Subcutaneous abdominal adipose tissue (tissue), 5 donors: ENCODE measurements at regions not wholly inside any gene's neighbourhood (a gene's known extent, or its start where the extent isn't known, plus 50 kb on each side); places are given as distances from the start of the nearest gene placed in this dataset.

Experiments used
- H3K27ac ChIP-seq: one replicate; pipeline ENCODE4 v1.7.0; 2013; ENCODE audit warnings: low read depth, mild to moderate bottlenecking, inconsistent platforms, low read length, moderate library complexity
- H3K27me3 ChIP-seq, 5 donors: one replicate each; pipeline ENCODE4 v1.7.0; 2013; ENCODE audit warnings: low read length in 5 of 5, inconsistent platforms in 1 of 5; ENCODE audit not compliant: control insufficient read depth in 5 of 5, insufficient read depth in 4 of 5
- H3K36me3 ChIP-seq, 5 donors: one replicate each; pipeline ENCODE4 v1.7.0; 2013; ENCODE audit warnings: low read length in 5 of 5; ENCODE audit not compliant: control insufficient read depth in 5 of 5, insufficient read depth in 5 of 5
- H3K4me1 ChIP-seq, 5 donors: one replicate each; pipeline ENCODE4 v1.7.0; 2013; ENCODE audit warnings: low read length in 5 of 5, mild to moderate bottlenecking in 3 of 5, moderate library complexity in 1 of 5; ENCODE audit not compliant: control insufficient read depth in 5 of 5, insufficient read depth in 5 of 5
- H3K4me3 ChIP-seq, 5 donors: one replicate each; pipeline ENCODE4 v1.7.0; 2013; ENCODE audit warnings: low read length in 5 of 5, low read depth in 1 of 5
- H3K9ac ChIP-seq, 5 donors: one replicate each; pipeline ENCODE4 v1.7.0; 2013; ENCODE audit warnings: low read length in 5 of 5, mild to moderate bottlenecking in 4 of 5, moderate library complexity in 3 of 5
- H3K9me3 ChIP-seq, 5 donors: one replicate each; pipeline ENCODE4 v1.7.0; 2013; ENCODE audit warnings: low read length in 5 of 5; ENCODE audit not compliant: control insufficient read depth in 5 of 5
- donor health status: healthy.
- donor health status: healthy.
- donor health status: healthy.
- donor health status: healthy.
- donor health status: healthy.

- no peaks in the 10 kb centered on the region for H3K27me3 ChIP-seq
- H3K4me3 ChIP-seq, result no peak overlapping the region
- peaks cover 0 to 18% (median 5%) of the 10 kb centered on the region in 5 donors for H3K4me1 ChIP-seq
- no peaks in the 10 kb centered on the region for H3K9me3 ChIP-seq
- no peak overlapping the region for H3K27ac ChIP-seq
- no peaks in the 10 kb centered on the region for H3K36me3 ChIP-seq
- no peak overlapping the region for H3K9ac ChIP-seq
Measured at GRCh38 chr15:60217161-60217560, 180.6 kb downstream of the ANXA2 start.

GRCh38 chr15:60218256-60218655 is 179.5 kb downstream of the ANXA2 start:
- Histone ChIP-seq H3K4me3 (no peak overlapping the region), H3K36me3 (no peaks in the 10 kb centered on the region), H3K9me3 (no peaks in the 10 kb centered on the region), H3K9ac (no peak overlapping the region), H3K27me3 (no peaks in the 10 kb centered on the region), H3K27ac (no peak overlapping the region), H3K4me1 (peaks cover 0 to 9% (median 2%) of the 10 kb centered on the region in 5 donors)

- peaks cover 0 to 9% (median 2%) of the 10 kb centered on the region in 5 donors for H3K4me1 ChIP-seq
- no peak overlapping the region for H3K27ac ChIP-seq
- no peaks in the 10 kb centered on the region for H3K27me3 ChIP-seq
- H3K9ac ChIP-seq, result no peak overlapping the region
- no peak overlapping the region for H3K4me3 ChIP-seq
- H3K9me3 ChIP-seq, result no peaks in the 10 kb centered on the region
- H3K36me3 ChIP-seq, result no peaks in the 10 kb centered on the region
Measured at GRCh38 chr15:60219866-60220265, 177.9 kb downstream of the ANXA2 start.

- H3K9me3 ChIP-seq, result no peaks in the 10 kb centered on the region
- H3K36me3 ChIP-seq, result no peaks in the 10 kb centered on the region
- no peak overlapping the region for H3K27ac ChIP-seq
- no peak overlapping the region for H3K4me3 ChIP-seq
- no peak overlapping the region for H3K9ac ChIP-seq
- H3K4me1 ChIP-seq, result peaks cover 0 to 9% (median 2%) of the 10 kb centered on the region in 5 donors
- H3K27me3 ChIP-seq, result no peaks in the 10 kb centered on the region
Measured at GRCh38 chr15:60221356-60221755, 176.4 kb downstream of the ANXA2 start.

GRCh38 chr15:60222404-60222803 is 175.4 kb downstream of the ANXA2 start:
- H3K36me3 ChIP-seq, result no peaks in the 10 kb centered on the region
- no peak overlapping the region for H3K4me3 ChIP-seq
- no peaks in the 10 kb centered on the region for H3K27me3 ChIP-seq
- peaks cover 0 to 9% (median 2%) of the 10 kb centered on the region in 5 donors for H3K4me1 ChIP-seq
- no peak overlapping the region for H3K27ac ChIP-seq
- H3K9me3 ChIP-seq, result no peaks in the 10 kb centered on the region
- no peak overlapping the region for H3K9ac ChIP-seq

- no peaks in the 10 kb centered on the region for H3K27me3 ChIP-seq
- H3K36me3 ChIP-seq, result no peaks in the 10 kb centered on the region
- H3K9me3 ChIP-seq, result no peaks in the 10 kb centered on the region
- H3K4me1 ChIP-seq, result peaks cover 0 to 5% (median 0%) of the 10 kb centered on the region in 5 donors
- H3K9ac ChIP-seq, result no peak overlapping the region
- H3K4me3 ChIP-seq, result no peak overlapping the region
- H3K27ac ChIP-seq, result no peak overlapping the region
Measured at GRCh38 chr15:60223176-60223575, 174.6 kb downstream of the ANXA2 start.

- Histone ChIP-seq H3K27me3 (no peaks in the 10 kb centered on the region), H3K36me3 (no peaks in the 10 kb centered on the region), H3K9me3 (no peaks in the 10 kb centered on the region), H3K27ac (no peak overlapping the region), H3K4me1 (peaks cover 0 to 5% (median 0%) of the 10 kb centered on the region in 5 donors), H3K4me3 (no peak overlapping the region), H3K9ac (no peak overlapping the region)
Measured at GRCh38 chr15:60226924-60227323, 170.9 kb downstream of the ANXA2 start.

- Histone ChIP-seq H3K9me3 (no peaks in the 10 kb centered on the region), H3K4me1 (peaks cover 0 to 2% (median 0%) of the 10 kb centered on the region in 5 donors), H3K9ac (no peak overlapping the region), H3K4me3 (no peak overlapping the region), H3K27me3 (no peaks in the 10 kb centered on the region), H3K27ac (no peak overlapping the region), H3K36me3 (no peaks in the 10 kb centered on the region)
Measured at GRCh38 chr15:60228101-60228500, 169.7 kb downstream of the ANXA2 start.

GRCh38 chr15:60228619-60229018 is 169.2 kb downstream of the ANXA2 start:
- Histone ChIP-seq H3K27me3 (no peaks in the 10 kb centered on the region), H3K9ac (no peak overlapping the region), H3K4me1 (no peaks in the 10 kb centered on the region), H3K9me3 (no peaks in the 10 kb centered on the region), H3K27ac (no peak overlapping the region), H3K36me3 (no peaks in the 10 kb centered on the region), H3K4me3 (no peak overlapping the region)

- no peaks in the 10 kb centered on the region for H3K9me3 ChIP-seq
- no peaks in the 10 kb centered on the region for H3K4me1 ChIP-seq
- H3K4me3 ChIP-seq, result no peak overlapping the region
- H3K27ac ChIP-seq, result no peak overlapping the region
- H3K27me3 ChIP-seq, result peaks cover 0 to 4% (median 0%) of the 10 kb centered on the region in 5 donors
- H3K9ac ChIP-seq, result no peak overlapping the region
- no peaks in the 10 kb centered on the region for H3K36me3 ChIP-seq
Measured at GRCh38 chr15:60235951-60236710, 161.7 kb downstream of the ANXA2 start.
